Mesothelial cell of epicardium (in vitro differentiated cells): ENCODE measurements at regions not wholly inside any gene's neighbourhood (a gene's known extent, or its start where the extent isn't known, plus 50 kb on each side); places are given as distances from the start of the nearest gene placed in this dataset.

Experiments used
- DNase-seq, 2 experiments: peaks; one replicate each; pipeline ENCODE4 v3.0.0; 2021; ENCODE audit warnings: low spot score in 2 of 2; ENCODE audit not compliant: unreplicated experiment in 2 of 2
- H3K27ac Mint-ChIP-seq: 2 replicates; pipeline ENCODE4 v1.8.0; 2021; ENCODE audit warnings: mixed read lengths
- H3K27me3 Mint-ChIP-seq: 2 replicates; pipeline ENCODE4 v1.8.0; 2021; ENCODE audit warnings: low read depth, mixed read lengths
- H3K36me3 Mint-ChIP-seq: 2 replicates; pipeline ENCODE4 v1.8.0; 2021; ENCODE audit warnings: mixed read lengths
- H3K4me1 Mint-ChIP-seq: 2 replicates; pipeline ENCODE4 v1.8.0; 2021; ENCODE audit warnings: mixed read lengths
- H3K4me3 Mint-ChIP-seq: 2 replicates; pipeline ENCODE4 v1.8.0; 2021; ENCODE audit warnings: mild to moderate bottlenecking, moderate library complexity, mixed read lengths
- H3K9me3 Mint-ChIP-seq: 2 replicates; pipeline ENCODE4 v1.8.0; 2021; ENCODE audit warnings: mixed read lengths
- TF ChIP-seq, protein P1 (sequence below): fragments of 200-600 bp; sonication (generic); IDR thresholded peaks from one replicate; pipeline ENCODE4 v1.5.0; 2021; ENCODE audit warnings: antibody characterized with exemption; ENCODE audit not compliant: unreplicated experiment

DNA sequence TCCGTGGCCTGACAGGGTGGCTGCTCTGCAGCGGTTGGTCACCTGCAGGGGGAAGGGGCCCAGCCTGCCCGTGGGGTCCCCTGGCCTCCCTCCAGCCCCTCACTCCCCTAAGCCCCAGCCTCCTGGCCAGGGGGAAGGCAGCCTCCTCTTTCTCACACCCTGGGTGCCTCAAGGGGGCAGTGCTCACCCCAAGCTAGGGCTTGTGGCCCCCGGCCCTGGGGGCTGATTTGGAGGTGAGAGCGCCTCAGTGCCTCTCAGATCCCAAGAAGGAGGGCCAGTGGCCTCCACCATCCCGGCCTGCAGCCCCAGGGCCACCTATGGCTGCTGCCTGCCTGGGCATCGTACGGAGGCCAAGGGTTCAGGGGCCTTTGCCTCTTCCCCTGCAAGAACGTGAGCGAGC is 66.4 kb upstream of the TTC34 start:
- Mint-ChIP-seq H3K36me3 (peaks cover 3% of the 10 kb centered on the region), H3K4me3 (no peak overlapping the region), H3K9me3 (peaks cover 13% of the 10 kb centered on the region), H3K27me3 (no peaks in the 10 kb centered on the region), H3K27ac (no peak overlapping the region), H3K4me1 (no peaks in the 10 kb centered on the region)
- TF ChIP-seq, protein P1, sequence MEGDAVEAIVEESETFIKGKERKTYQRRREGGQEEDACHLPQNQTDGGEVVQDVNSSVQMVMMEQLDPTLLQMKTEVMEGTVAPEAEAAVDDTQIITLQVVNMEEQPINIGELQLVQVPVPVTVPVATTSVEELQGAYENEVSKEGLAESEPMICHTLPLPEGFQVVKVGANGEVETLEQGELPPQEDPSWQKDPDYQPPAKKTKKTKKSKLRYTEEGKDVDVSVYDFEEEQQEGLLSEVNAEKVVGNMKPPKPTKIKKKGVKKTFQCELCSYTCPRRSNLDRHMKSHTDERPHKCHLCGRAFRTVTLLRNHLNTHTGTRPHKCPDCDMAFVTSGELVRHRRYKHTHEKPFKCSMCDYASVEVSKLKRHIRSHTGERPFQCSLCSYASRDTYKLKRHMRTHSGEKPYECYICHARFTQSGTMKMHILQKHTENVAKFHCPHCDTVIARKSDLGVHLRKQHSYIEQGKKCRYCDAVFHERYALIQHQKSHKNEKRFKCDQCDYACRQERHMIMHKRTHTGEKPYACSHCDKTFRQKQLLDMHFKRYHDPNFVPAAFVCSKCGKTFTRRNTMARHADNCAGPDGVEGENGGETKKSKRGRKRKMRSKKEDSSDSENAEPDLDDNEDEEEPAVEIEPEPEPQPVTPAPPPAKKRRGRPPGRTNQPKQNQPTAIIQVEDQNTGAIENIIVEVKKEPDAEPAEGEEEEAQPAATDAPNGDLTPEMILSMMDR: no peak
- DNase-seq: no peak

GRCh38 chr1:2868571-2869195 is 67.2 kb upstream of the TTC34 start:
- Mint-ChIP-seq H3K27me3 (no peaks in the 10 kb centered on the region), H3K27ac (no peak overlapping the region), H3K4me3 (no peak overlapping the region), H3K9me3 (peaks cover 13% of the 10 kb centered on the region), H3K4me1 (no peaks in the 10 kb centered on the region), H3K36me3 (peaks cover 3% of the 10 kb centered on the region)
- TF ChIP-seq, protein P1: no peak
- DNase-seq: no peak

- no peak overlapping the region for H3K4me3 Mint-ChIP-seq
- no peak for DNase-seq
- no peaks in the 10 kb centered on the region for H3K4me1 Mint-ChIP-seq
- no peaks in the 10 kb centered on the region for H3K27me3 Mint-ChIP-seq
- TF ChIP-seq, protein P1: no peak
- H3K27ac Mint-ChIP-seq: no peak overlapping the region
- H3K36me3 Mint-ChIP-seq: peaks cover 3% of the 10 kb centered on the region
- peaks cover 9% of the 10 kb centered on the region for H3K9me3 Mint-ChIP-seq
Observed at GRCh38 chr1:2871246-2871815, 69.8 kb upstream of the TTC34 start.

GRCh38 chr1:2874207-2874606 is 72.7 kb upstream of the TTC34 start:
- TF ChIP-seq, protein P1: no peak
- DNase-seq: no peak
- Mint-ChIP-seq H3K4me3 (no peak overlapping the region), H3K4me1 (no peaks in the 10 kb centered on the region), H3K27me3 (no peaks in the 10 kb centered on the region), H3K27ac (no peak overlapping the region), H3K9me3 (peaks cover 5% of the 10 kb centered on the region), H3K36me3 (peaks cover 3% of the 10 kb centered on the region)

DNA sequence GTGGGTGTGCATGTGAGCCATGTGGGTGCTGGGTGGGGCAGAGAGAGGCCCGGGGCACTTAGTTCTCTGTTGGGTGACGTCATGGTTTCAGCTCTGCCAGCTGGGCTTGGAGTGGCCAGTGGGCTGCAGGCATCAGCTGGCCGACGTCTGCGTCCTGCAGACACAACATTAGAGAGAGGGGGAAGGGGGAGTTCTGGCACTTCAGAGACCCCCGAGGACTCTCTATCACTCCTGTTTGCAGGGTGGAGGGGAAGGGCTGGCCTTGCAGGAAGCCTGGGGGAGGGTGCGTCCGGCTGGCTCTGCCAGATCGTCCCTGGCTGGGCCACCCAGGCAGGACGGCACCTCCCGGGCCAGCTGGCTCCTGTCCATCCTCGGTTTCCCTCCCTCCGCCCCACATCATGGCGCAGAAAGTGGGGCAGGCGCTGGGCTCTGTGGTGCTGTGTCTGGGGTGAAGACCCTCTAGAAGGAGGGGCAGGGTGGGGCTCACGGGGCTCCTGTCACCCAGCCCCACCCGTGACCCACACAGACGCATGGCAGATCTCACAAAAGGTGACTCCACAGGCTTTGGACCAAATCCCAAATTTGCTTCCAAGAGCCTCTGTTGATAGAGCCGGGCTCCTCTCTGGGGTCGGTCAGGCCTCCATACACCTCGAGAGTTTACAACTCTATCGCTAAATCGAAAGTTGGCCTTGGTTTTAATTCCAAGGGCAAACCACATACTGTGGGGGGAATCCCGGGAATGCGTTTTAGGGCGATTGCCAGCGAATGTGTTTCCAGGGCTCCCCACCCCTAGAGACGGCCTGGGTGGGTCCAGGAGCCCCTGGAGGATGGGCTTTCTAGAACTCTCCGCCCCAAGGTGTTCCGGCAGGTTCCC is 73.4 kb upstream of the TTC34 start:
- Mint-ChIP-seq H3K4me3 (no peak overlapping the region), H3K9me3 (peaks cover 5% of the 10 kb centered on the region), H3K4me1 (no peaks in the 10 kb centered on the region), H3K27me3 (no peaks in the 10 kb centered on the region), H3K27ac (no peak overlapping the region), H3K36me3 (peaks cover 3% of the 10 kb centered on the region)
- TF ChIP-seq, protein P1: no peak
- no peak for DNase-seq
